NCI-H69 (cell line): ENCODE measurements at regions not wholly inside any gene's neighbourhood (a gene's known extent, or its start where the extent isn't known, plus 50 kb on each side); places are given as distances from the start of the nearest gene placed in this dataset.
A peak's percentile ranks its signal among the peaks of the same experiment; 100 is the strongest.

Experiments
- DNase-seq: peaks from one replicate; lab custom pipeline; 2025; lab: John Stamatoyannopoulos, UW

DNA sequence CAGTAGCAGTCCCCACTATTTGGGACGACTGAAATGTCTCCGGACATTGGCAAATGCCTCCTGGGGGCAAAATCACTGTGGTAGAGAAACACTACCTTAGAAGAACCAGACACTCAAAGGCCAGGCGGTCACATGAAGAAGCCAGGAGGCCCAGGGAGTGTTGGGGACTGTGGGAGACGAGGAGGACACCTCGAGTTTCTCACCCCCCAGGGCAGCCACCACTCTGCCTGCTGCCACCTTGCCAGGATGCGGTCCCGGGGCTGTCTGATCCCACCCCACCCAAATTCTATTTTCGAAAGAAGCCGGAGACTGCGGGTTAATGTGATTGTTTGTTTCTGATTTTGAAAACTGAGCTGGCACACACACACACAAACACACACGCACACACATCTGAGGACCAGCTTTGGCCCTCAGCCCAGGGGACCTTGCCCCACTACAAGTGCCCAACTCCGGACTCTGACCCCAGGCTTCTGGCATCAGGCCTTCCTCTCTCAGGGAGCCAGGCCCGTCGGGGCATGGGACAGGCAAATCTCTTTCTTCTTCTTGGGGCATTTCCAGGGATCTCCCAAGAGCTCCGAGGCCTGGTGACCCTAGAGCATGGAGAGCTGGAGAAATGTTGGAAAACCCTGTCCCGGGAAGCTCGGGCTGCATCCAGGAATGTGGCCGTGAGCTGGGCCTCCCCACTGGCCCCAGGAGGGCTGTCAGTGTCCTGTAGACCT, 187.5 kb upstream of the PMEPA1 start:
- no peak for DNase-seq

DNA sequence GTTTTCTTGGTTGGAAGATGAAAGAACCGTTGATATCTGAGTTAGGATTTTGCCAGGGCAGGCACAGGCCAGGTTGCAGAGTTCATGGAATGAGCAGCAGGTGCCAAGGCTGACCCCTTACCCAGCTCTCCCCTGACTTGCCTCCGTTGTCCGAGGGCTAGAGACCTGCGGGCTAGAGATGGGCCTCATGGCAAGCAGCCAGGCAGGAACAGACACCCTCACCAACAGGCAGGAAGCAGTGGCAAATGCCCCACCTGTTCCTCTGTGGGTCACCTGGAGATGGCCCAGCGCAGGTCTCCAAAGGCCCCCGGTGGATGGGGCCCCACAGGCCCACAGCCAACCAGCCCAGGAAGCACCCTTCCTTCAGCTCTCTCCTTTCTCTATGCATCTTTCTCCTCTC, 186.7 kb upstream of the PMEPA1 start:
- DNase-seq = peak; percentile 5

GRCh38 chr20:57896017-57896416, 186.2 kb upstream of the PMEPA1 start:
- DNase-seq = no peak

- DNase-seq = no peak
Measured at GRCh38 chr20:57895161-57895855, 185.5 kb upstream of the PMEPA1 start.

DNA sequence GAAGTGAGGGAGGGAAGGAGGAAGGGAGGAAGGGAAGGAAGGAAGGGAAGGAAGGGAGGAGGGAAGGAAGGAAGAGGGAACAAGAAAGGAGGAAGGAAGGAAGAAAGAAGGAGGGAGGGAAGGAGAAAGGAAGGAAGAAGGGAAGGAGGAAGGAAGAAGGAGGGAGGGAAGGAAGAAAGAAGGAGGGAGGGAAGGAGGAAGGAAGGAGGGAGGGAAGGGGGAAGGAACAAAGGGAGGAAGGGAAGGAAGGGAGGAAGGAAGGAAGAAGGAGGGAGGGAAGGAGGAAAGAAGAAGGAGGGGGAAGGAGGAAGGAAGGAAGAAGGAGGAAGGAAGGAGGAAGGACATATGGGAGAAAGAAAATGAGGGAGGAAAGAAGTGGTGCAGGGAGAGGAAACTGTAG, 184.7 kb upstream of the PMEPA1 start:
- DNase-seq = no peak

GRCh38 chr20:57894096-57894495, 184.3 kb upstream of the PMEPA1 start:
- DNase-seq = no peak

- peak; percentile 86 for DNase-seq
Measured at GRCh38 chr20:57893366-57893999, 183.7 kb upstream of the PMEPA1 start.

- peak; percentile 84 for DNase-seq
Measured at GRCh38 chr20:57892471-57892870, 182.7 kb upstream of the PMEPA1 start.

- DNase-seq = peak; percentile 37
Measured at GRCh38 chr20:57891014-57891413, 181.2 kb upstream of the PMEPA1 start.

DNA sequence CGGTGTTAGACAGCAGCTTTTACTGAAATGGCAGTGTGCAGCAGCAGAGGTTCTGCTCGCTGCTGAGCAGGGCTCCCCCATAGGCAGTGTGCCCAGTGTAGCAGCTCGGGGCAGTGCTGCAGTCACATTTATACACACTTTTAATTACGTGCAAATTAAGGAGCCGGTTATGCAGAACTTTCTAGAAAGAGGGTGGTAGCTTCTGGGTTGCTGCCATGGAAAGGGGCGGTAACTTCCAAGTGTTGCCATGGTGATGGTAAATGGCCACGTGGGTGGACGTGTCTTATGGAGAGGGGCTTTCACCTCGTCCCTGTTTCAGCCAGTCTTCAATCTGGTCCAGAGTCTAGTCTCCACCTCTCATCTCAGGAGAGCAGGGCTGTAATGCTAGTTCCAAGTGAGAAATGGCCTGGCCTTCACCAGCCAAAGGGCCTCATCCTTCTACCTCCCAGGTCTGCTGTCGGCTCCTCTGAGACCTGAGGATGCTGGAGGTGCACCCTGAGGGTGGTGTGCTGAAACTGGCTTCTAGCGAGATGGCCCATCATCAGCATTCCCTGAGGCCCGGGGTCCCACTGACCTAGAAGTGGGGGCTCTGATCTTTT, 180.5 kb upstream of the PMEPA1 start:
- no peak for DNase-seq

DNA sequence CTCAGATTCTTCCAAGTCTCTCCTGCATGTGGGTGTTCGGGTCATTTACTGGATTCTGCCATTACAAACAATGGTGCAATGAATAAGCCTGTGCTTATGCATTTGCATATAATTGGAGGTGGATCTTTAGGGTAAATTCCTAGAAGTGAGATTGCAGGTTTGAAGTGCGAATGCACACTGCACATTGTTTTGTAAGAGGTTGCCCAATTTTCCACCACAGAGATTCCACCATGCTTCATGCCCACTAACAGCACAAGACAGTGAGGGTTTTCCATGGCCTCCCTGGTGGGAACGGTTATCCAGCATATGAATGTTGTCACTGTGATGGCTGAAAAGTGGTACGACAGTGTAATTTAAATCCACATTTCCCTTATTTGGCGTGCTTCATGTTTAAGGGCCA, 178.8 kb upstream of the PMEPA1 start:
- no peak for DNase-seq

DNA sequence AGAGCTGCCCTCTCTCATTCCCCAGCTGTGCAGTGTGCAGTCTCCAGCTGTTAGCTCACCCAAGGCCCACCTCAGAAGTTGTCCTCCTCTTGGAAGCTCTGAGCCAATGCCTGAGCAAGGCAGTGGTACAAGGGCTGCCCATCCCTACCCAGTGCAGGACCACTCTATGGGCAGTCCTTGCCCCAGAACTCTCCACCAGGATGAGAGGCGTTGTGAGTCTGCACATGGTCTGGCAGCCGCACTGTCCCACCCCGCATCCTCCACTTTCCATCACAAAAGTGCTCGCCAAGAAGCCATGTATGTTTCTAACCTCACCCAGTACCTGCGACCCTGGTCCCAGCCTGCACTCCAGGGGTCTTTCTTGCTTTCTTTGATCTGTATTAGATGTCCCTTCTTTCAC, 175.1 kb upstream of the PMEPA1 start:
- no peak for DNase-seq

GRCh38 chr20:57883761-57884160, 173.9 kb upstream of the PMEPA1 start:
- DNase-seq = no peak

DNA sequence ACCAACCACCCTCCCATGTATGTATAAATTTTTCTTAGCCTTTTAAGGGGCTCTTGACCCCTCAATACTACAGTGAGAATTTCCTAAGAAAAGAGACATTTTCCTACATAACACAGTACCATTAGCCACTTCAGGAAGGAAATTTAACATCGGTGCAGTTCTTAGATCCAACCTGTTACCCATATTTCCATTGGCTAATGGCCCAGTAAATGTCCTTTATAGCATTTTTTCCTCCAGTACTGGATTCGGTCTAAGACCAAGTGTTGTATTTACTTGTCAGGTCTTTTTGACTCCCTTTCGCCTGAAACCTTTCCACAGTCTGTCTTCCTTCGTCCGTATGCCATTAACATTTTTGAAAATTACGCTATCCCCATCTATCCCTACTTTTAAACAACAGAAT, 173.4 kb upstream of the PMEPA1 start:
- no peak for DNase-seq

DNA sequence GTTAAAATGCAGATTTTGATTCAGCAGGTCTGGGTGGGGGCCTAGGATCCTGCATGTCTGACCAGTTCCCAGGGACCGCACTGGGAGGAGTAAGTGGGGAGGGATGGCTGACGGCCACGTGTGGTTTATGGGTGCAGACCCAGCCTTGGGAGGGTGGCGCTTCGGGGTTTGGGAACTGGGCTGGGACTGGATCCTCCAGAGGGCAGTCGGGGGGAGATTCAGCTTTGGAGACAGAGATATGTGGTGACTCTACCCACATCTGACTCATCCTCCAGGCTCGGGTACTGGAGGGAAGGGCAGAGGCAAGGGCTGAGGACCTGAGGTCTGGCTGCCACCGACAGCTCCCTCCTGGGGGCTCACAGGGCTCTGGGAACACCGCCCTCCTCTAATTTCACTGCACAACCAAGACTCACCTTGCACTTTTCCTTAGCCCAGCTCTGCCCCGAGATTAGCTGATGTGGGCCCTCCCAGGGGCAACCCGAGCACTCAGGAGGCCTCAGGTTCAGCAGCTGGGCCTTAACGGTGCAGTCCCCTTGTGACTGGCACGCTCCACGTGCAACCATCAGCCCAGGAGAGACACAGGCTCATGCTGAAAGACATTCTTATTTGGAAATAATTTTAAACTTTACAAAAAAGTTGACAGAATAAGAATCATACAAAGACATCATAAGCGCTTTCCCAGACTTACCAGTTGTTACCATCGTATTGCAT, 172.8 kb upstream of the PMEPA1 start:
- no peak for DNase-seq

- DNase-seq = peak; percentile 85
Measured at GRCh38 chr20:57881466-57882385, 171.9 kb upstream of the PMEPA1 start.

GRCh38 chr20:57880571-57880892, 170.7 kb upstream of the PMEPA1 start:
- DNase-seq = peak; percentile 9

GRCh38 chr20:57879779-57880570, 170.2 kb upstream of the PMEPA1 start:
- no peak for DNase-seq

GRCh38 chr20:57879437-57879778, 169.6 kb upstream of the PMEPA1 start:
- DNase-seq = no peak

- DNase-seq = no peak
Measured at GRCh38 chr20:57878786-57879424, 169.1 kb upstream of the PMEPA1 start.
